H9 (cell line): ENCODE measurements at regions not wholly inside any gene's neighbourhood (a gene's known extent, or its start where the extent isn't known, plus 50 kb on each side); places are given as distances from the start of the nearest gene placed in this dataset.

ENCODE experiments used
- DNase-seq: peaks from one replicate; pipeline ENCODE4 v3.0.0-alpha.2; 2017
- H2AFZ ChIP-seq: one replicate; pipeline ENCODE4 v1.6.1; 2013; ENCODE audit warnings: mild to moderate bottlenecking, low read length, control low read depth, moderate library complexity
- H2AK5ac ChIP-seq: 2 replicates; pipeline ENCODE4 v1.6.1; 2013; ENCODE audit warnings: low read length, control low read depth, mixed read lengths; ENCODE audit not compliant: insufficient read length
- H2BK120ac ChIP-seq: one replicate; pipeline ENCODE4 v1.6.1; 2013; ENCODE audit warnings: low read depth, mild to moderate bottlenecking, low read length, control low read depth, inconsistent platforms; ENCODE audit not compliant: poor library complexity, severe bottlenecking
- H2BK12ac ChIP-seq: 2 replicates; pipeline ENCODE4 v1.6.1; 2013; ENCODE audit warnings: low read length, control low read depth, mixed read lengths, low read depth; ENCODE audit not compliant: insufficient read length
- H2BK15ac ChIP-seq: 2 replicates; pipeline ENCODE4 v1.6.1; 2013; ENCODE audit warnings: low read depth, low read length, control low read depth
- H2BK20ac ChIP-seq: one replicate; pipeline ENCODE4 v1.6.1; 2013; ENCODE audit warnings: low read depth, mild to moderate bottlenecking, low read length, control low read depth, inconsistent platforms; ENCODE audit not compliant: poor library complexity, severe bottlenecking
- H2BK5ac ChIP-seq: 2 replicates; pipeline ENCODE4 v1.6.1; 2013; ENCODE audit warnings: low read length, control low read depth, mixed read lengths; ENCODE audit not compliant: insufficient read length
- H3K14ac ChIP-seq: 2 replicates; pipeline ENCODE4 v1.6.1; 2013; ENCODE audit warnings: low read length, control low read depth; ENCODE audit not compliant: insufficient read depth
- H3K18ac ChIP-seq: 2 replicates; pipeline ENCODE4 v1.6.1; 2013; ENCODE audit warnings: low read depth, mild to moderate bottlenecking, mixed read lengths, low read length, control low read depth; ENCODE audit not compliant: insufficient read length
- H3K23ac ChIP-seq: 2 replicates; pipeline ENCODE4 v1.6.1; 2013; ENCODE audit warnings: low read length, control low read depth, mixed read lengths, low read depth; ENCODE audit not compliant: insufficient read length
- H3K23me2 ChIP-seq: 2 replicates; pipeline ENCODE4 v1.6.1; 2013; ENCODE audit warnings: low read depth, mild to moderate bottlenecking, mixed read lengths, low read length, control low read depth; ENCODE audit not compliant: insufficient read length, poor library complexity, severe bottlenecking
- H3K27ac ChIP-seq: 2 replicates; pipeline ENCODE4 v1.5.1; 2013; ENCODE audit warnings: low read length, control low read depth, mixed read lengths, low read depth; ENCODE audit not compliant: insufficient read length
- H3K27me3 ChIP-seq: 2 replicates; pipeline ENCODE4 v1.6.1; 2013; ENCODE audit warnings: low read length, control low read depth, inconsistent platforms; ENCODE audit not compliant: insufficient read depth
- H3K4ac ChIP-seq: 2 replicates; pipeline ENCODE4 v1.6.1; 2013; ENCODE audit warnings: low read depth, mild to moderate bottlenecking, control low read depth, inconsistent platforms, low read length, moderate library complexity
- H3K4me1 ChIP-seq: 2 replicates; pipeline ENCODE4 v1.6.1; 2013; ENCODE audit warnings: low read length, control low read depth, inconsistent platforms; ENCODE audit not compliant: insufficient read depth
- H3K4me2 ChIP-seq: 2 replicates; pipeline ENCODE4 v1.6.1; 2013; ENCODE audit warnings: low read length, control low read depth, mixed read lengths; ENCODE audit not compliant: insufficient read length, insufficient read depth
- H3K56ac ChIP-seq: 2 replicates; pipeline ENCODE4 v1.6.1; 2013; ENCODE audit warnings: low read depth, mild to moderate bottlenecking, mixed read lengths, low read length, control low read depth; ENCODE audit not compliant: insufficient read length
- H3K79me1 ChIP-seq: 2 replicates; pipeline ENCODE4 v1.6.1; 2013; ENCODE audit warnings: low read depth, mild to moderate bottlenecking, moderate library complexity, low read length, control low read depth, inconsistent platforms; ENCODE audit not compliant: insufficient read depth, poor library complexity, severe bottlenecking
- H3K79me2 ChIP-seq: 2 replicates; pipeline ENCODE4 v1.6.1; 2013; ENCODE audit warnings: low read length, control low read depth, inconsistent platforms; ENCODE audit not compliant: insufficient read depth
- H3K9ac ChIP-seq: 2 replicates; pipeline ENCODE4 v1.6.1; 2013; ENCODE audit warnings: low read length, control low read depth, mixed read lengths; ENCODE audit not compliant: insufficient read length; ENCODE audit errors: extremely low read depth
- H3K9me3 ChIP-seq: one replicate; pipeline ENCODE4 v1.6.1; 2013; ENCODE audit warnings: low read depth, low read length, inconsistent platforms; ENCODE audit not compliant: control insufficient read depth
- H3T11ph ChIP-seq: one replicate; pipeline ENCODE4 v1.6.1; 2013; ENCODE audit warnings: mild to moderate bottlenecking, low read length, control low read depth, inconsistent platforms
- H4K20me1 ChIP-seq: one replicate; pipeline ENCODE4 v1.6.1; 2013; ENCODE audit not compliant: control insufficient read depth, insufficient read length, insufficient read depth
- H4K5ac ChIP-seq: 2 replicates; pipeline ENCODE4 v1.6.1; 2013; ENCODE audit warnings: low read depth, mild to moderate bottlenecking, mixed read lengths, low read length, control low read depth; ENCODE audit not compliant: insufficient read length
- H4K8ac ChIP-seq: replicated peaks from 2 replicates; pipeline ENCODE4 v1.6.1; 2013; ENCODE audit warnings: low read length, control low read depth, mixed read lengths, low read depth; ENCODE audit not compliant: insufficient read length
- H4K91ac ChIP-seq: 2 replicates; pipeline ENCODE4 v1.6.1; 2013; ENCODE audit warnings: low read depth, mild to moderate bottlenecking, moderate library complexity, mixed read lengths, low read length, control low read depth; ENCODE audit not compliant: insufficient read length
- H3K27ac Mint-ChIP-seq, 3 experiments: 2 replicates in 2 of 3; 3 replicates in 1 of 3; pipeline ENCODE4 v1.8.0; 2020 to 2021; ENCODE audit warnings: mixed read lengths in 3 of 3, mild to moderate bottlenecking in 1 of 3, moderate library complexity in 1 of 3
- H3K27me3 Mint-ChIP-seq: 2 replicates; pipeline ENCODE4 v1.8.0; 2021; ENCODE audit warnings: low read depth, mild to moderate bottlenecking, moderate library complexity, mixed read lengths
- H3K36me3 Mint-ChIP-seq, 3 experiments: 2 replicates in 2 of 3; 3 replicates in 1 of 3; pipeline ENCODE4 v1.8.0; 2020 to 2021; ENCODE audit warnings: low read depth in 3 of 3, mixed read lengths in 3 of 3; ENCODE audit not compliant: insufficient read depth in 1 of 3
- H3K4me1 Mint-ChIP-seq, 2 experiments: 2 replicates each; pipeline ENCODE4 v1.8.0; 2020; ENCODE audit warnings: mixed read lengths in 2 of 2
- H3K4me3 Mint-ChIP-seq, 2 experiments: 2 replicates in 1 of 2; 3 replicates in 1 of 2; pipeline ENCODE4 v1.8.0; 2020 to 2021; ENCODE audit warnings: mild to moderate bottlenecking in 2 of 2, mixed read lengths in 2 of 2, moderate library complexity in 1 of 2
- H3K9me3 Mint-ChIP-seq, 2 experiments: 2 replicates in 1 of 2; 3 replicates in 1 of 2; pipeline ENCODE4 v1.8.0; 2020; ENCODE audit warnings: mild to moderate bottlenecking in 2 of 2, mixed read lengths in 2 of 2, moderate library complexity in 1 of 2
- CTCF ChIP-seq: fragments of 200-600 bp; sonication (generic); conservative IDR thresholded peaks from 3 replicates; pipeline ENCODE4 v1.8.0; 2021; ENCODE audit warnings: antibody characterized with exemption, mild to moderate bottlenecking
- WGBS: extraction: QIAGEN DNeasy Blood & Tissue Kit; methylation state at CpG from one replicate; pipeline ENCODE4 v1.1.7; 2013; ENCODE audit warnings: missing lambda C conversion rate, low lambda C conversion rate, mixed read lengths; ENCODE audit not compliant: insufficient read length; ENCODE audit errors: extremely low coverage; 5-methylcytosine and 5-hydroxymethylcytosine counted together

DNA sequence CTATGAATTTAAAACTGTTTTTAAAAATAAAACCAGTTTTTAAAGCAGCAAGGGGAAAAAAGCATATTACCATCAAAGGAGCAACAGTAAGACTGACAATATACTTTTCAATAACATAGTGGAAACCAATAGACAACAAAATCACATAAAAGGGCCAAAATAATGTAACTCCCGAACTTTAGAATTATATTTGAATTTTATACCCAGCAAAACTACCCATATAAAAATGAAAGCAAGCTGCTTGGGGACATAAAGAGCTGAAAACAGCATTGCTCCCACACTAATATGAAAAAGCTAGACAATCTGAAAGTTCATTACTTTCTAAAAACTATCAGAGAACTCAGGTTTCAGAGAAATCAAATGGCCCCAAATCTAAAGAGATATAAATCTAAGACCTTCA, 199.4 kb upstream of the ARID1B start:
- Histone ChIP-seq H4K8ac (no peak overlapping the region), H3K23me2 (no peaks in the 10 kb centered on the region), H3K9me3 (no peaks in the 10 kb centered on the region), H3K18ac (no peak overlapping the region), H2BK120ac (no peak overlapping the region), H3T11ph (no peak overlapping the region), H2BK20ac (no peak overlapping the region), H3K14ac (no peak overlapping the region), H3K79me1 (no peaks in the 10 kb centered on the region), H2AFZ (no peak overlapping the region), H3K27me3 (no peaks in the 10 kb centered on the region), H4K5ac (no peak overlapping the region), H3K4me1 (no peaks in the 10 kb centered on the region), H3K79me2 (no peaks in the 10 kb centered on the region), H3K4me2 (no peak overlapping the region), H2AK5ac (no peak overlapping the region), H4K91ac (no peak overlapping the region), H2BK15ac (no peak overlapping the region), H3K9ac (no peak overlapping the region), H2BK5ac (no peak overlapping the region), H2BK12ac (no peak overlapping the region), H3K27ac (no peak overlapping the region), H3K4ac (no peak overlapping the region), H3K56ac (no peak overlapping the region), H4K20me1 (no peaks in the 10 kb centered on the region), H3K23ac (no peak overlapping the region)
- Mint-ChIP-seq H3K27ac (no peak overlapping the region), H3K4me1 (no peaks in the 10 kb centered on the region), H3K36me3 (peaks cover 8 to 23% (median 10%) of the 10 kb centered on the region in 3 experiments; a peak in 6 of 7 replicates), H3K9me3 (peaks cover 36 to 42% of the 10 kb centered on the region in 2 experiments), H3K4me3 (no peak overlapping the region), H3K27me3 (no peaks in the 10 kb centered on the region; the same call in 1 of the 2 replicates)
- TF ChIP-seq CTCF: no peak
- no peak for DNase-seq
- WGBS: no CpG with 5 or more reads among the region's 1 CpG
